ENCODE measurements at regions not wholly inside any gene's neighbourhood (a gene's known extent, or its start where the extent isn't known, plus 50 kb on each side); places are given as distances from the start of the nearest gene placed in this dataset.

GRCh38 chr1:173405834-173406233 lies 71.3 kb upstream of the PRDX6 start:
- TF ChIP-seq CTCF (conservative IDR thresholded peaks at IDR 0.05; ENCODE audit: low read depth, low read length) (no peak), RFX5 (IDR thresholded peaks at IDR 0.05; ENCODE audit: low read depth, low read length) (no peak), CEBPB (IDR thresholded peaks at IDR 0.05; ENCODE audit: low read depth, low read length) (peak; percentile 93), SMC3 (IDR thresholded peaks at IDR 0.05; ENCODE audit: low read depth, low read length) (no peak), RAD21 (IDR thresholded peaks at IDR 0.05; ENCODE audit: low read length) (no peak), POLR2A (IDR thresholded peaks at IDR 0.05; ENCODE audit: low read depth, low read length) (no peak)

All from IMR-90 (cell line).